Adrenal gland (tissue), 9 donors: ENCODE measurements at regions not wholly inside any gene's neighbourhood (a gene's known extent, or its start where the extent isn't known, plus 50 kb on each side); places are given as distances from the start of the nearest gene placed in this dataset.

Experiments used
- DNase-seq, 7 donors: peaks; one replicate each; pipeline ENCODE4 v3.0.0-alpha.2; 2019 to 2020
- H3K27ac ChIP-seq, 5 donors: fragments of 200-600 bp; sonication (generic) in 4 of 5; 1 replicate in 3 of 5; 2 replicates in 2 of 5; pipeline versions ENCODE4 v1.5.1 to v1.8.0; 2016 to 2020; ENCODE audit warnings: mild to moderate bottlenecking in 1 of 5
- H3K27me3 ChIP-seq: fragments of 200-600 bp; 2 replicates; pipeline ENCODE4 v1.8.0; 2021
- H3K36me3 ChIP-seq, 2 donors: fragments of 200-600 bp; replicated peaks in 1 of 2; 1 replicate in 1 of 2; 2 replicates in 1 of 2; pipeline versions ENCODE4 v1.5.1 to v1.8.0; 2018 to 2022
- H3K4me1 ChIP-seq, 2 donors: fragments of 200-600 bp; replicated peaks in 1 of 2; 1 replicate in 1 of 2; 2 replicates in 1 of 2; pipeline versions ENCODE4 v1.5.1 to v1.8.0; 2018 to 2021
- H3K4me3 ChIP-seq, 4 donors: fragments of 200-600 bp; sonication (generic) in 3 of 4; one replicate each; pipeline ENCODE4 v1.5.1; 2016 to 2018
- H3K9me3 ChIP-seq, 3 donors: fragments of 200-600 bp; sonication (generic) in 1 of 3; replicated peaks in 1 of 3; 1 replicate in 2 of 3; 2 replicates in 1 of 3; pipeline versions ENCODE4 v1.5.1 to v1.8.0; 2016 to 2021
- POLR2A ChIP-seq, 2 donors: fragments of 450-650 bp; IDR thresholded peaks; one replicate each; pipeline ENCODE4 v1.6.1; 2017; ENCODE audit warnings: antibody characterized with exemption in 2 of 2, mild to moderate bottlenecking in 2 of 2, moderate library complexity in 1 of 2
- WGBS, 4 donors: extraction: QIAGEN DNeasy Blood & Tissue Kit in 2 of 4; methylation state at CpG; one replicate each; pipeline versions ENCODE4 v1.1.5 to v1.1.7; 2013 to 2017; 5-methylcytosine and 5-hydroxymethylcytosine counted together
- intact Hi-C, 2 donors: fragments of 100-400 bp; cut with DNase I; formaldehyde crosslinking; loops; one replicate each; pipeline versions ENCODE4 v1.14.1 to v1.15.0; 2022 to 2023
- TF ChIP-seq, protein P1 (sequence below), 6 experiments: fragments of 450-650 bp in 4 of 6; fragments of 200-600 bp in 2 of 6; sonication (generic) in 1 of 6; IDR thresholded peaks; 1 replicate in 5 of 6; 2 replicates in 1 of 6; pipeline versions ENCODE4 v1.5.1 to v1.8.0; 2016 to 2021; ENCODE audit warnings: antibody characterized with exemption in 6 of 6, mild to moderate bottlenecking in 2 of 6, moderate library complexity in 1 of 6
- donor health status: healthy with polysubstance abuse.
- donor health status: Bipolar disorder and iron deficiency.
- donor health status: DM: yes; HTN: yes; CAD: no.
- donor health status: DM: no; HTN: no; CAD: no.
- donor health status: DM: no; HTN: no; CAD: no.

DNA sequence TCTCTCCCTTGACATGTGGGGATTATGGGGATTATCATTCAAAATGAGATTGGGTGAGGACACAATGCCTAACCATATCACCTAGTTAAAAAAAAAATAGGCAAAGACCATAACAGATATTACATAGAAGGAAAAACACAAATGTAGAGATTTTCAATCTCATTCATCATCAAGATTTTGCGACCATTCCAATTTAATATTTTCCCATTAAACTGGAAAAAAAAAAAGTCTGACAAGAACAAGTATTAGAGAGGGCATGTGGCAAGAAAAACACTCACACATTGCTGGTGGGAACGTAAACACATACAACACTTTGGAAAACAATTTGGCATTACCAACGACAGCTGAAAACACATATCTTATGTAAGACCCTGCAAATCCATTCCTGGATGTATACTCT is 71.0 kb upstream of the MYCN start:
- Histone ChIP-seq H3K4me3 (no peak overlapping the region), H3K9me3 (no peaks in the 10 kb centered on the region), H3K4me1 (no peaks in the 10 kb centered on the region), H3K27me3 (peaks cover 3% of the 10 kb centered on the region), H3K36me3 (no peaks in the 10 kb centered on the region), H3K27ac (no peak overlapping the region)
- intact Hi-C loops = no loop called here
- no peak for DNase-seq
- TF ChIP-seq, protein P1, sequence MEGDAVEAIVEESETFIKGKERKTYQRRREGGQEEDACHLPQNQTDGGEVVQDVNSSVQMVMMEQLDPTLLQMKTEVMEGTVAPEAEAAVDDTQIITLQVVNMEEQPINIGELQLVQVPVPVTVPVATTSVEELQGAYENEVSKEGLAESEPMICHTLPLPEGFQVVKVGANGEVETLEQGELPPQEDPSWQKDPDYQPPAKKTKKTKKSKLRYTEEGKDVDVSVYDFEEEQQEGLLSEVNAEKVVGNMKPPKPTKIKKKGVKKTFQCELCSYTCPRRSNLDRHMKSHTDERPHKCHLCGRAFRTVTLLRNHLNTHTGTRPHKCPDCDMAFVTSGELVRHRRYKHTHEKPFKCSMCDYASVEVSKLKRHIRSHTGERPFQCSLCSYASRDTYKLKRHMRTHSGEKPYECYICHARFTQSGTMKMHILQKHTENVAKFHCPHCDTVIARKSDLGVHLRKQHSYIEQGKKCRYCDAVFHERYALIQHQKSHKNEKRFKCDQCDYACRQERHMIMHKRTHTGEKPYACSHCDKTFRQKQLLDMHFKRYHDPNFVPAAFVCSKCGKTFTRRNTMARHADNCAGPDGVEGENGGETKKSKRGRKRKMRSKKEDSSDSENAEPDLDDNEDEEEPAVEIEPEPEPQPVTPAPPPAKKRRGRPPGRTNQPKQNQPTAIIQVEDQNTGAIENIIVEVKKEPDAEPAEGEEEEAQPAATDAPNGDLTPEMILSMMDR (IDR thresholded peaks at IDR 0.05) = no peak
- no peak for TF ChIP-seq POLR2A (IDR thresholded peaks at IDR 0.05)
- WGBS, 4 donors = 75 to 88% (median 83%) methylated on average over 3 of the region's 3 CpGs

DNA sequence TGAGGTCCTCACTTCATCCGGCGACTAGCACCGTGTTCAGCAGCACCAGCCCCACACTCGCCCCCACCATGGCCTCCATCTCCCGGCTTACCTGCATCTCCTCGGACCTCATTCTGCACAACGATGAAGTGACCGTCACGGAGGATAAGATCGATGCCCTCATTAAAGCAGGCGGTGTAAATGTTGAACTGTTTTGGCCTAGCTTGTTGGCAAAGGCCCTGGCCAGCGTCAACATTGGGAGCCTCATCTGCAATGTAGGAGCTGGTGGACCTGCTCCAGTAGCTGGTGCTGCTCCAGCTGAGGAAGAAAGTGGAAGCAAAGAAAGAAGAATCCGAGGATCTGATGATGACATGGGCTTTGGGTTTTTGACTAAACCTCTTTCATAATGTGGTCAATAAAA is 70.5 kb upstream of the MYCN start:
- H3K4me3 ChIP-seq = no peak overlapping the region
- no peaks in the 10 kb centered on the region for H3K4me1 ChIP-seq
- TF ChIP-seq, protein P1 (IDR thresholded peaks at IDR 0.05) = no peak
- no peak for TF ChIP-seq POLR2A (IDR thresholded peaks at IDR 0.05)
- no peaks in the 10 kb centered on the region for H3K9me3 ChIP-seq
- intact Hi-C loops = no loop called here
- H3K36me3 ChIP-seq = no peaks in the 10 kb centered on the region
- H3K27ac ChIP-seq = no peak overlapping the region
- 86 to 94% (median 92%) methylated on average over 13 of the region's 13 CpGs for WGBS, 4 donors
- H3K27me3 ChIP-seq = peaks cover under 1% of the 10 kb centered on the region
- DNase-seq = no peak

DNA sequence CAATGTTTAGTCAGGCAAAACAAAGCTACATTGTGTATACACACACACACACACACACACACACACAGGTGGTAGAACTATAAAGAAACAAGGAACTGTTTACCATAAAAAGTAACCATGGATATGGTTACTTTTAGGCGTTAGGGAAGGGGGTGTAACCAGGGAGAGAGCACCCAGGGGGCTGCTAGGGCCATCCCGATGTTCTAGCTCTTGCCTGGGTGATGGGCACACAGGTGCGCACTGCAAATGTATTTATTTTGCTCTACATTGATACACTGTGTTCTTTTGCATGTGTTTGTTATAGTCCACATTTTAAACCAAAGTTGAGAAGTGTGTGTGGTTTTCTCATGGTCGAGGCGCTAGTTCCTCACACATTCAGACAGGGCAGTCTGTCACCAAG is 69.8 kb upstream of the MYCN start:
- intact Hi-C loops = no loop called here
- WGBS, 4 donors = 85 to 88% (median 86%) methylated on average over 5 of the region's 5 CpGs
- no peaks in the 10 kb centered on the region for H3K4me1 ChIP-seq

DNA sequence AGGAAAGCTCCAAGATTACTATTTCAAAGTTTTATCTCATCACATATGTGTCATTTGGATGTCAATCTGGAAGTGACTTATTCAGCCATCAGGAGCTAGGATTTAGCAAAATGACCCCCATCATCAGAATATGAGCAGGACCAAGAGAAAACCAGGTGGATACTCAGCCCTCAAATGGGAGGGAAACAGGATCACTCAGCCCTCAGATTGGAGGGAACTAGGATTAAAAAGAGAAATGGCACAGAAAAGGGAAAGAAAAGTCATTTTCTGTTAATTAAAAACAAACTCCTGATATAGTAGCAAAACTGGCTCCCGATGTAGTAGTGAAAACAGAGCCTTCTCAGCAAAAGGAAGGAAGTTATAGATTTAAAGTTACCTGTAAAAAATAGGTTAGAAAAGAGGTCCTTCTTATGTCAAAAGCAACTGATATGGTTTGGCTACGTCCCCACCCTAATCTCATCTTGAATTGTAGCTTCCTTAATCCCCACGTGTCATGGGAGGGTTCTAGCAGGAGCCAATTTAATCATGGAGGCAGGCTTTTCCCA is 69.0 kb upstream of the MYCN start:
- Histone ChIP-seq H3K27ac (no peak overlapping the region), H3K9me3 (no peaks in the 10 kb centered on the region), H3K4me1 (no peaks in the 10 kb centered on the region), H3K36me3 (no peaks in the 10 kb centered on the region), H3K27me3 (no peaks in the 10 kb centered on the region), H3K4me3 (no peak overlapping the region)
- no peak for TF ChIP-seq POLR2A (IDR thresholded peaks at IDR 0.05)
- TF ChIP-seq, protein P1 (IDR thresholded peaks at IDR 0.05) = no peak
- DNase-seq = no peak
- 84 to 89% (median 88%) methylated on average over 3 of the region's 3 CpGs for WGBS, 4 donors
- intact Hi-C loops = no loop called here

More for the DNA sequence above, 69.8 kb upstream of the MYCN start:
- no peak for TF ChIP-seq POLR2A (IDR thresholded peaks at IDR 0.05)
- TF ChIP-seq, protein P1 (IDR thresholded peaks at IDR 0.05) = no peak
- H3K36me3 ChIP-seq = no peaks in the 10 kb centered on the region
- no peak overlapping the region for H3K27ac ChIP-seq
- no peaks in the 10 kb centered on the region for H3K27me3 ChIP-seq
- no peak overlapping the region for H3K4me3 ChIP-seq
- DNase-seq = no peak
- no peaks in the 10 kb centered on the region for H3K9me3 ChIP-seq
